SW480 (cell line): ENCODE measurements at regions not wholly inside any gene's neighbourhood (a gene's known extent, or its start where the extent isn't known, plus 50 kb on each side); places are given as distances from the start of the nearest gene placed in this dataset.
"Not testable (repeated sequence)": the region's sequence is repeated elsewhere in the genome, so short reads cannot be mapped to it uniquely, and the experiment has no call there.

Source experiments
- DNase-seq: peaks from one replicate; pipeline ENCODE4 v3.0.0-alpha.2; 2016; ENCODE audit warnings: low spot score

DNA sequence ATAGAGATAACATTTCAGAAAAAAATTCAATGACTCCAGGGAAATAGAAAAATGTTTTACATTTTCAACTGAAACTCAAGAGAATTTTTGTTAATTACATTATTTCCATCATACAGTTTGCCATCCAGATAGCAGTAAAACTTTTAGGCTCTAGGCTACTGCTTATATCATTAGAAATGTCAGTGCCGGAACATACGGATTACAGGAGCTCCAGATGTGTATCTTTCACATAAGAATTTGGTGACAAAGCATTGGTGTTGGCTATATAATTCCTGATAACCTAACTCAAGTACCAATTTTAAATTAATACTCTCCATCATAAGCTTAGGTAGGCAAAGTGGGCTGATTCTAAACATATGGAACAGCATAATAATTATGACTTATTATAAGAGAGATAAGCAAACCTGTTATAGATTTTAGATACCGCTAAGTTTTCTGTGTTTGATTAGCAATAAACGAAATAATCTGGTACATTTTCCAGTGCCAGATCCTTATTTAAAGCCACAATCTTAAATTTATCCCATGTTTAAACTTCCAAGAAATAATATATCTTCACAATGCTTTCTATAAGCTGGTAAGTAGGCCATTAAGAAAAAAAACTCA is 637.9 kb downstream of the NXPH1 start:
- DNase-seq = no peak

DNA sequence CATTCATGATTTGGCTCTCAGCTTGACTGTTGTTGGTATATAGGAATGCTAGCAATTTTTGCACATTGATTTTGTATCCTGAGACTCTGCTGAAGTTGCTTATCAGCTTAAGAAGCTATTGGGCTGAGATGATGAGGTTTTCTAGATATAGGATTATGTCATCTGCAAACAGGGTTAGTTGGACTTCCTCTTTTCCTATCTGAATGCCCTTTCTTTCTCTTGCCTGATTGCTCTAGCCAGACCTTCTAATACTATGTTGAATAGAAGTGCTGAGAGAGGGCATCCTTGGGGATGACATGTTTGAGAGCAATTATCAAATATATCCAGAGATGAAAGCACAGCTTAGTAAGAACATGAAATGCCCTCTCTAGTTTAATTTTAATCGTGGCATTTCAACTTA is 642.4 kb downstream of the NXPH1 start:
- DNase-seq = not testable (repeated sequence)

DNA sequence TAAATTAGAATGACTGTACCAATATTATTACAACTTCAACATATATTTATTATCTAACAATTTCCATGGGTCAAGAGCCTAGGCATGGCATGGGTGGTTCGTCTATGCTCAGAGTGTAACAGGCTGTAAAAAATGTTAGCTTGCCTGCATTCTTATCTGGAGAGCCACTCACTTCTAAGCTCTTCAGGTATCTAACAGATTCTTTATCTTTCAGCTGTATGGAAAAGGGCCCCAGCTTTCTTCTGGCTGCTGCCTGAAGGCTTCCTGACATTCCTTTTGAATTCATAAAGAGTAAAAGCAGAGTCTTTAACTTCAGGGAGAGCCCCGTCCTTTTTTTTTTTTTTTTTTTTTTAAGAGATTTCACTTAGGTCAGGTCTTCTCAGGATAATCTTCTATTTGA is 648.8 kb downstream of the NXPH1 start:
- DNase-seq = no peak

DNA sequence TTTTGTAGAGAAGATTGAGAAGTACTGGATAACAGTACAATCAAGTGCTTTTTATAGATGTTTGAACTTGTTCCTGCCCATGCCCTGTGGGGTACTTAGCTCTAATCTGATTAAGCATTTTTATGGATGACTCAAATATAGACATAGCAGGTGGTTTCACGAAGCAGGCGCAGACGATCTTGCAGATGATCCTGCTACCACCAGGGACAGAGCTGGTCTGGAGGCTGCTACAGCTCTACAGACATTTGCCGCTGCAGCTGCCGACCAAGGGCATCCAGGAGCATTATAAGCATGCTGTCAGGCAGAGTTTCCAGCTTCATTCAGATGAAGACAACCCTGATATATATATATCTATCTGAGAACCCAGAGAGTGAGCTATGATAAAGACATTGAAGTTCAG is 650.4 kb downstream of the NXPH1 start:
- DNase-seq = peak; percentile 11

DNA sequence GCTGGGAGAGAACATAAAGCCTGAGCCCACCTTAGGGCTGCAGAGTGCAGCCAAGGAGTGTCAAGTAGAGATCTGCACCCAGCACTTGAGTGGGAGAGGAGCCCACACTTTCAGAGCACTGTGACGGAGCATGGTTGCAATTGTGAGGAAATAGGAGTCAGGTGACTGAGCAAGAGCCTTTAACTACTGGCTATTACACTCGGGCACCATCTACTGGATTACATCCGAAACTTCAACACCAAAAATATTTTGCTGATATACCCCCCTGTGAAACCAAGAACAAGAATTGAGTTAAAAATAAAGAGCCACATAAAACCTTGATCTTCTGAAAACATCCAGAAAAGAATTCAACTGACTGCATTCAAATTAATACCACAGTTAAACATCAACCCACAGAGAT is 657.9 kb downstream of the NXPH1 start:
- peak; percentile 8 for DNase-seq

DNA sequence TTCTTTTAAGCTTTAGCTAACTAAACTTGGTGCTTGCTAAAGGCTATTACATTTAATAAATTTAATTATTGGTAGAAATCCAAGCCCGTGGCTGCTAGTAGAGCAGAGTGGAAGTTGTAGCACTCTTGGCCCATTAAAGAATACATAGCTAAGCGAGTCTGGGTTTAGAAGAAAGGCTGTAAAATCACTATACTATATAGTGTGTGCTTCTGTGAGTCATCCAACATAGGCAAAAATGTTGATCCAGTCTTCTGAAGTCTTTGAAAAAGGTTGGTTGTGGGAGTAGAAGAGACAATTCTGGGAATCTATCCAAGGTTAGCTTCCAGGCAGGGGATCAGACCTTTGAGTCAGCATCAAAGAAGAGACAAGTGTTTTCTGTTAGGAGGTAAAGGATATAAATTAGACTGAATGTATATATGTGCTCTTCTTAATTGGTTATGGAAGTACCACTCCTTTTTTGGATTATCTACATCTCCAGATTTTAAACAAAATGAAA is 664.2 kb downstream of the NXPH1 start:
- DNase-seq = no peak

DNA sequence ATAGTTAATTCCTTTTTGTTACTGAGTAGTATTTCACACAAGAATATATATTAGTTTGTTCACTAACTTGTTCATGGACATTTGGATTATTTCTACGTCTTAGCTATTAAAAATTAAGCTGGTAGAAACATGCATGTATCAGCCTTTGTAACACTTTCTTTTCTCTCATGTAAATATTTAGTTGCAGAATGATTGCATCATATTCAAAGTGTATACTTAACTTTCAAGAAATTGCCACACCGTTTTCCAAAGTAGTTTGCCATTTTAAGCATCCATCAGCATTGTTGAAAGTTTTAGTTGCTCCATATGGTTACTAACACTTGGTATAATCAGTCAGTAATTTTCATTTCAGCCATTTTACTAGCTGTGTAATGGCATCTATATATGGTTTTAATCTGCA is 666.9 kb downstream of the NXPH1 start:
- DNase-seq = no peak

DNA sequence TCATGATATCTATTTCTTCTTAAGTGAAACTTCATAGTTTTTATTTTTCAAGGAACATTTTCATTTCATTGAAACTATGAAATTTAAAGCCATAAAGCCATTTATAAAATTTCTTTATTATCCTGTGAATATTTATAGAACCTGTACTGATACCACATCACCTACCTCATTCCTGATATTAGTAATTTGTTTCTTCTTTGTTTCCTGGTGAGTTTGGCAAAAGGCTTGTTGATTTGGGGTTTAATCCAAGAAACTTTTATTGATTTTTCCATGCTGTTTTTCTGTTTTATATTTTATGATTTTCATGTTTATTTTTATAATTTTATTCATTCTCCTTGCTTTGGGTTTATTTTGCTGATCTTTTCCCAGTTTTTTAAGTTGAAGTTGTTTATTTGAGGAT is 669.4 kb downstream of the NXPH1 start:
- no peak for DNase-seq

DNA sequence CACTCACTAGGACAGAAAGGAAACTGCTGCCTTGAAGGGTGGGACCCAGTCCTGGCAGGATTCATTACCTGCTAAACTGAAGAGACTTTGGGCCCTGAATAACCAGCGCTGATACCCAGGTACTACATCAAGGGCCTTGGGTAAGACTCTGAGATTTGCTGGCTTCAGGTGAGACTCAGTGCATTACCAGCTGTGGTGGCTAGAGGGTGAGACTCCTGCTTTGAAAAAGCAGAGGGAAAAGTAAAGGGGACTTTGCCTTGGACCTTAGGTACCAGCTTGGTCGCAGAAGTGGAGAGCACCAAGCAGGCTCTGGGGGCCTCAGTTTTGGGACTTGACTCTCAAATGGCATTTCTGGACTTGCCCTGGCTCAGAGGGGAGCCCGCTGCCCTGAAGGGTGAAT is 673.3 kb downstream of the NXPH1 start:
- no peak for DNase-seq

DNA sequence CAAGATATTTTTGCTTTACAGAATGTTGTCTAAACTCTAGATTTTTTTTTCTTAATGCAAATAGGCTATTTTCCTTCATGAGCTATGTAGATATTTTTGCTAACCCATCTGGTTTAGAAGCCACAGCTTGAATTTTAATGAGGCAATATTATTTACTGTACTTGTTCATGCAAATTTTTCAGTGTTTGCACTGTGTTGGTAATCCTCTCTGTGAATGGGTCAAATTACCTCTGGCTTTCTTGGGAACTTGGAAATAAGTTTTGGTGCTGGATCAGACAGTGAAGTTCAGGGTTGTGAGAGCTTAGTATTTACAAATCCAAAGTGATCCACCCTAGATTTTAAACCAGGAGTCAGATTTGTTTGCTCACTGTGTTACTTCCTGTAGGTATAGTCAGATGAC is 686.9 kb downstream of the NXPH1 start:
- DNase-seq = no peak

DNA sequence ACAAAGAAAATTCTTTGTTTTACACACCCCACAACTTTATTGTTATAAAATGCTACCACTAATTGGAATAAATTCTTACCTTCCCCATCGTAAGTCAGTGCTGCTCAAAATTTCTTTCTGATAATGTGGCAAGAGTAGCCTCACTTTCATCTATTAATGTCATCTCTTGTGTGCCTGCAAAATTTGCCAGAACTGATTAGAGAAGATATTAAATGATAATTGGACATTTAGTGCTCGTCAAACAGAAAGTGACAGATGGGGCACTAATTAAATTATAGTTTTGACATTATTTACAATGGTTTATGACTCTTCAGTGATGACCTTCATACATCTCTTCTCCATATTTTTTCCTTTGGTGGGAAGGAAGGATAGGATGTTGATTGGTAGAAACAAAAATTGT is 690.9 kb downstream of the NXPH1 start:
- no peak for DNase-seq

DNA sequence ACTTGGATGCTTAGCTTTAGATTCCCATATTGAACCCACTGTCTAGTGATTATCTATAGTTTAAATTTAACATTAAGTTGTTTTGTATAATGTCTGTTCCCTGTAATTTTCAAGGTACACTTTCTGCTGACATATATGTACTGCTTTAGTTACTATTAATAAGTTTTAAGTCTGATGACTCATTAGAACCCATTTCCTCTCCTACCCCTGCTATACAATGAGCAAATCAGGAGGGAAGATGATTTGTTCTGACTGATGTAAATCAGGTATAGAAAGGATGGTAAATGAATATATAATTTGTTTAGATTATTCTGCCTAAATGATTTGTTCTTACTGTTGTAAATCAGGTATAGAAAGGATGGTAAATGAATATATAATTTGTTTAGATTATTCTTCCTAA is 691.8 kb downstream of the NXPH1 start:
- no peak for DNase-seq

DNA sequence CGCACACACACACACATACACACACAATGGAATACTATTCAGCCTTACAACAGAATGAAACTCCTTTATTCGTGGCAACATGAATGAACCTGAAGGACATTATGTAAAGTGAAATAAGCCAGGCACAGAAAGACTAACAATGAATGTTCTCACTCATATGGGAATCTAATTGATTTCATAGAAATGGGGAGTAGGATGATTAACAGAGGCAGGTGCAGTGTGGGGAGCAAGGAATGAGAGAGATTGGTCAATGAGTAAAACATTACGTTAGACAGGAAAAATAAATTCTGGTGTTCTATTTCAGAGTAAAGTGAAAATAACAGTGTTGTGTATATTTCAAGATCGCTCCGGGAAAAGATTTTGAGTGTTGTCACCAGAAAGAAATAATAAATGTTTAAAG is 694.5 kb downstream of the NXPH1 start:
- no peak for DNase-seq

DNA sequence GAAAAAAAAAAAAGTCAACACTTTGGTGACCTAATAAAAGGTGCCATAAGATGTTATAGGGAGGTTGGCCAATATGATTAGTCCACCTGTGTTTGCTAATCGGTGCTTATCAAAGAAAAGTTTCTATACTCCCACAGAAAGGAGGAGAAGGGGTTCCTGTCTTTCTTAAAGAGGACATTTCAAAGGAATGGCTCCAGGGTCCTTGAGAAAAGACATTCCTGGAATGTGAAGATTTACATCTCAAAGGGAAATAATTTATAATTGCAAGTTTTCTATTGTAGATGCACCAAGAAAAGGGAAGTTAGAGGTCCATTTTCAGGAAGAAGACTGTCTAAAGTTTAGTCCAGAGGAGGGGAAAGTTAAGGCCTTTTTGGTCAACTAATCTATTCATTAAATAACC is 715.3 kb downstream of the NXPH1 start:
- DNase-seq = no peak

DNA sequence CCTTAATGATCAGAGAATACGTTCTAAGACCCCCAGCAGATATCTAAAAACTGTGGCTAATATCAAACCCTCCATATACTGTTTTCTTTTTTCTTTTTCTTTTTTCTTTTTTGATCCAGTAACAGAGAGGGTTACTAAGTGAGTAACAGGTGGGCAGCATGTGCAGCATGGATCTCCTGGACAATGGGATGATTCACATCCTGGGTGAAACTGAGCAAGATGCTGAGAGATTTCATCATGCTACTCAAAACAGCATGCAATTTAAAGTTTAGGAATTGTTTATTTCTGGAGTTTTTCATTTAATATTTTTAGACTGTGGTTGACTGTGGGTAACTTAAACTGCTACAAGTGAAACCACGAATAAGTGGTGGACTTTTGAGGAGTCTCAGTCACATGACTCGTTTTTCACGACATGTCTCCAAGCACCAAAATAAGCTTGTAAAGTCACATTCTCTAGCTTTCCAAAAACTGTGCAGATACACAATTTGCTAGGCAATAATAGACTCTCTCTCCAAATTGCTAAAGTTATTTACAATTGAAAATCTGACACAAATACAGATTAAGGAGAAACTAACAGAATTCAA is 716.2 kb downstream of the NXPH1 start:
- no peak for DNase-seq

DNA sequence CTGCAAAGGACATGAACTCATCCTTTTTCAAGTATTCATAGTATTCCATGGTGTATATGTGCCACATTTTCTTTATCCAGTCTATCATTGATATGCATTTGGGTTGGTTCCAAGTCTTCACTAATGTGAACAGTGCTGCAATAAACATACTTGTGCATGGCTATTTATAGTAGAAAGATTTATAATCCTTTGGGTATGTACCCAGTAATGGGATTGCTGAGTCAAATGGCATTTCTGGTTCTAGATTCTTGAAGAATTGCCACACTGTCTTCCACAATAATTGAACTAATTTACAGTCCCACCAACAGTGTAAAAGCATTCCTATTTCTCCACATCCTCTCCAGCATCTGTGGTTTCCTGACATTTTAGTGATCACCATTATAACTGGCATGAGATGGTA is 730.3 kb downstream of the NXPH1 start:
- not testable (repeated sequence) for DNase-seq

DNA sequence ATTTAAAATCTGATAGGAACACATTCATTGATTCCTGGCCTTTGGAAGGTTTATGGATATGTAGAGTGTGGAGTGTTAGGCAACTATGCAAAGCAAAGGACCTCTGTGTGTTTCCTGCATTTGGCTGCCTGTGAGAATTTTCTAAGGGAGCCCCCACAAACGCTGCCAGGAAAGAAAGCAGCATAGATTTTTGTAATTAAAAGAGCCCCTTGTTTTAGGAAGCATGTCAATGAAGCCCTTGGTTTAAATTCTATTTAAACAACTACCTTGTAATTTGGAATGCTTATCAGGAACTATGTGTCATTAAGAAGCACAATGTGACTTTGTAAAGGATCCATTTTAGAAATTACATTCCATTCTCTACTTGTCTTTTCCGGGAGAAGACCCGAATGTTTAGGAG is 742.5 kb downstream of the NXPH1 start:
- no peak for DNase-seq

DNA sequence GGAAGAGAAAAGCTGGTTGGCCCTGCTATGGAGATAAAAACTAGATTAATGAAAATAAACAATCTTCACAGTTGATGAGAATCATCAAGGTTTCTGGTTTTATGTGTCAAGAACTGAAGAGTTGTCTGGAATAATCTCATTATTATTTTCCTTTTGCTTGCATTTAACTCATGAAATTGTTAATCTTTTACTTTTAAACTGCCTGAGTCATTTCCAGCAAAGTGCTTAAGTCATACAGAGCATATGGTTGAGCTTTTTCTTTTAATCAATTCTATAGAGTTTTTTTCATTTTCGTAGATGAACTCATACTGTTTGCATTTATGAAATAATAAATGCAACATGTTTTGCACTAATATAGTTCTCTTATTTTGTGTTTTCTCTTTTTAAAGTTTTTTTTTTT is 747.9 kb downstream of the NXPH1 start:
- no peak for DNase-seq

DNA sequence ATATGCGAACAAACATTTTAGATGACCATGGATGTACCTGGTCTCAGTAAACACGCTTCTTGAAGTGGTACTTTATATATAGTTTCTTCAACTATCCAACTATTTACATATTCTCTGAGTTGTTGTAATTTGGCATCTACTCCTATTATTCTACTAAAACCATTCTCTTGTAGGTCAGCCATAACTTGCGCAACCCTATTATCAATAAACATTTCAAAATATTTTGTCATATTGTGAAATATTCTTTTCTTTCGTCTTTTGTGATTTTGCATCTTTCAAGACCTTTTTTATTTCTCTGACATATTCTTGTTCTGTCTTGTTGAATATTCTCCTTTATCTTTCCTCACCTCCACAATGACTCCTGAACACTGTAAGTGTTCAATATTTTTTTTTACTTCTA is 753.3 kb downstream of the NXPH1 start:
- DNase-seq = no peak

DNA sequence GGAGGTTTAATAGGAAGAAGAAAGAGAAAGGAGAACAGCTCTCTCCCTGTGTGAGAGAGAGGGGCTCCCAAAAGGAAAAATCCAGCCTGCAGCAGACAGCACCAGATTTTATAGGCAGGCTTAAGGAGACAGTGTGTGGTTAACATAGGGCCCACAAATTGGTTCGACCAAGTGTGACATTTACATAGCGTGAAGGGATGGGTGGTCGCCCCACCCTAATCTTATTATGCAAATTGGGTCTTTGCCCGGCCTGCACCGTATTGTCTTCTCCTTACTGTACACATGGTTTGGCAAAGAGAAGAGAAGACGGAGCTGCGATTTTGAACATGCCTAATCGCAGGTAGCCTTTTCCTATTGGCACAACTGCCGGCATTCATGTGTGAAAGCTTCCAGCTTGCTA is 756.3 kb downstream of the NXPH1 start:
- DNase-seq = no peak

DNA sequence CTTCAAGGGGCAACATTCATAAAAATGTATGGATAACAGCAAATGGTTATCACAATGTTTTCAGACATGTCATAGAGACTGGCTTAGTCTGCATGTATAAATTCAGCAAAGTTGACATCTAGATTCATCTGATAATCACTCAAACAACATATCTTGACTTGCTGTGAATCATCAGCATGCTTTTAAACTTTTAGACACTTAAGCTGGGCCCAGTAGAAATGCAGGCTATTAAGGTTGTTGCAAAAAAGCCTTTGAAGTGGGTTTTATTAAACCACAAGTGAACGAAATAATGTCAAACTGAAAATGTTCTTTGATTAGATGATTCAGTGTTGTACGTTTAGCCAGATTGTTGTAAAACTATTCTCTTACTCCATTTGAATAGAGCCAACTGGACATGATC is 759.6 kb downstream of the NXPH1 start:
- peak; percentile 88 for DNase-seq

DNA sequence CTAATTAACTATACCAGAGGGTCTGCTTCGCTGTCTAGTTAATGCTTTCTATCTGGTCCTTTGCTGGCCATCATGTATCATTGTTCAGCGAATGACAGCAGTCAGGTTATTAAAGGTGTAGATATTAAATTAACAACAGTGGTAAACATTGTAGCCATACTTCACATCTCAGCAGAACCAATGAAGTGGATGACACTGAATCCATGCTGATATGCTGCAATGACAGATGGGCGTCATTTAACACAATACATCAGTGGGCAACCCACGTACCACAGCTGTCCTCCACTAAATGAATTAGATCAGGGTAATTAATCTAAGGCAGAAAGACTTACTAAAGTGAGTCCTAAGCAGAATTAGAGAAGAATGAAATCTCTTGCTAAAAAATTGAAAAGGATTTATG is 767.2 kb downstream of the NXPH1 start:
- DNase-seq = no peak

DNA sequence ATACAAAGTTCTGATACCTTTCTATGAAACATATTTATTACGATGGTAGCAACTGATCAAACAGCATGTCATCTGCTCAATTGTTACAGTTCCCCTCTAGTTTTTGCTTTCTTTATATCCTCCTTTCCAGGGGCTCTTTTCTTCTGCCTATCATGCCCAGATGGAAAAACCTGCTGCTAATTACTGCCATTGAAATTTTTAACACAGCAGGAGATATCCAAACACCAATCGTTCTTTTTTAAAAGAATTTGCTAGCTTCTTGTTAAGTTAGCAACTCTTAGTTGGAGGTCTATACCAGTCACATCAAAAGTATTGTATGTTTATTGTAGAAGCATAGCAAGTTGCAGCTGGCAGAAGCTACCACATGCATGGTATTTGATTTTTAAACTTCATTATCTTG is 768.5 kb downstream of the NXPH1 start:
- DNase-seq = no peak

DNA sequence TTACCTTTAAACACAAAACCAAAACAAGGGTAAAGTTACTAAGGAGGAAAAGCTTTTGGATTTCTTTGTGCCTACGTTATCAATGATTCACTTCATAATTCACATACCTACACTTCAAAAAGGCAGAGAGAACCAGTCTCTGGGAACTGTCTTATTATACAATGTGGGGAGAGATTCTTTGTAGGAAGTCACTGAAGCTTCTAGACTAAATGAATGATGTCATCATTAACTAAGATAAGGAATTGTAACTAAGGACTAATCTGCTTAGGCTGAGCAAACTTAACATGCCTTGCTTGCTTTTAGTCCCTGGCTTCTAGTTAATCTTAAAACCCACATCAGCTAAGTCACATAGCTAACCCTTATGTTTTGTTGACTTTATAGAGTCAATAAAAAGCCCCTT is 771.2 kb downstream of the NXPH1 start:
- DNase-seq = no peak
